T-helper 1 cell treated with Interleukin-12 subunit alpha and Interleukin-12 subunit beta and Interleukin-4 antibody, amounts not matched to agents 30 μg/mL and 1 μg/mL, for 36 hours (primary cell): ENCODE measurements at regions not wholly inside any gene's neighbourhood (a gene's known extent, or its start where the extent isn't known, plus 50 kb on each side); places are given as distances from the start of the nearest gene placed in this dataset.
A peak's percentile ranks its signal among the peaks of the same experiment; 100 is the strongest.

Source experiments
- H3K27ac Mint-ChIP-seq: one replicate; pipeline ENCODE4 v1.8.0; 2021; ENCODE audit warnings: mild to moderate bottlenecking, mixed read lengths
- H3K27me3 Mint-ChIP-seq: one replicate; pipeline ENCODE4 v1.8.0; 2021; ENCODE audit warnings: low read depth, mixed read lengths
- H3K36me3 Mint-ChIP-seq: one replicate; pipeline ENCODE4 v1.8.0; 2021; ENCODE audit warnings: low read depth, mixed read lengths
- H3K4me1 Mint-ChIP-seq: one replicate; pipeline ENCODE4 v1.8.0; 2021; ENCODE audit warnings: low read depth, mixed read lengths
- H3K4me3 Mint-ChIP-seq: one replicate; pipeline ENCODE4 v1.8.0; 2021; ENCODE audit warnings: mild to moderate bottlenecking, moderate library complexity, mixed read lengths
- H3K9me3 Mint-ChIP-seq: one replicate; pipeline ENCODE4 v1.8.0; 2021; ENCODE audit warnings: mixed read lengths

- H3K27ac Mint-ChIP-seq, result no peak overlapping the region
- H3K9me3 Mint-ChIP-seq, result peaks cover 3% of the 10 kb centered on the region
- H3K27me3 Mint-ChIP-seq, result peaks cover 5% of the 10 kb centered on the region
- no peak overlapping the region for H3K4me3 Mint-ChIP-seq
- H3K36me3 Mint-ChIP-seq, result peaks cover 4% of the 10 kb centered on the region
- H3K4me1 Mint-ChIP-seq, result peaks cover 45% of the 10 kb centered on the region
These were observed 416.6 kb upstream of the TRIB2 start for GRCh38 chr2:12300019-12300602.

- no peak overlapping the region for H3K4me3 Mint-ChIP-seq
- H3K9me3 Mint-ChIP-seq, result peaks cover 3% of the 10 kb centered on the region
- peaks cover 5% of the 10 kb centered on the region for H3K27me3 Mint-ChIP-seq
- peaks cover 4% of the 10 kb centered on the region for H3K36me3 Mint-ChIP-seq
- H3K27ac Mint-ChIP-seq, result no peak overlapping the region
- peaks cover 37% of the 10 kb centered on the region for H3K4me1 Mint-ChIP-seq
These were observed 415.8 kb upstream of the TRIB2 start for GRCh38 chr2:12300927-12301326.

GRCh38 chr2:12302140-12302539 lies 414.6 kb upstream of the TRIB2 start:
- Mint-ChIP-seq H3K36me3 (peaks cover under 1% of the 10 kb centered on the region), H3K4me1 (peaks cover 25% of the 10 kb centered on the region), H3K4me3 (no peak overlapping the region), H3K27me3 (peaks cover under 1% of the 10 kb centered on the region), H3K9me3 (no peaks in the 10 kb centered on the region), H3K27ac (peak overlapping the region; percentile 9)

- Mint-ChIP-seq H3K9me3 (no peaks in the 10 kb centered on the region), H3K36me3 (no peaks in the 10 kb centered on the region), H3K4me3 (no peak overlapping the region), H3K4me1 (peaks cover 25% of the 10 kb centered on the region), H3K27ac (no peak overlapping the region), H3K27me3 (no peaks in the 10 kb centered on the region)
These were observed 414.0 kb upstream of the TRIB2 start for GRCh38 chr2:12302691-12303090.

GRCh38 chr2:12303181-12304030 lies 413.3 kb upstream of the TRIB2 start:
- Mint-ChIP-seq H3K27me3 (no peaks in the 10 kb centered on the region), H3K9me3 (no peaks in the 10 kb centered on the region), H3K4me1 (peaks cover 25% of the 10 kb centered on the region), H3K36me3 (no peaks in the 10 kb centered on the region), H3K4me3 (peak overlapping the region; percentile 32), H3K27ac (no peak overlapping the region)

GRCh38 chr2:12304564-12305171 lies 412.1 kb upstream of the TRIB2 start:
- Mint-ChIP-seq H3K4me3 (no peak overlapping the region), H3K36me3 (no peaks in the 10 kb centered on the region), H3K4me1 (peaks cover 27% of the 10 kb centered on the region), H3K9me3 (no peaks in the 10 kb centered on the region), H3K27me3 (no peaks in the 10 kb centered on the region), H3K27ac (no peak overlapping the region)

- Mint-ChIP-seq H3K36me3 (no peaks in the 10 kb centered on the region), H3K4me3 (no peak overlapping the region), H3K27ac (no peak overlapping the region), H3K27me3 (no peaks in the 10 kb centered on the region), H3K4me1 (peaks cover 33% of the 10 kb centered on the region), H3K9me3 (no peaks in the 10 kb centered on the region)
These were observed 410.8 kb upstream of the TRIB2 start for GRCh38 chr2:12305931-12306330.

- no peak overlapping the region for H3K4me3 Mint-ChIP-seq
- H3K27ac Mint-ChIP-seq, result no peak overlapping the region
- no peaks in the 10 kb centered on the region for H3K36me3 Mint-ChIP-seq
- peaks cover 24% of the 10 kb centered on the region for H3K4me1 Mint-ChIP-seq
- H3K9me3 Mint-ChIP-seq, result no peaks in the 10 kb centered on the region
- H3K27me3 Mint-ChIP-seq, result no peaks in the 10 kb centered on the region
These were observed 406.3 kb upstream of the TRIB2 start for GRCh38 chr2:12310399-12310798.

GRCh38 chr2:12313445-12314126 lies 403.1 kb upstream of the TRIB2 start:
- H3K4me1 Mint-ChIP-seq, result peaks cover 24% of the 10 kb centered on the region
- no peaks in the 10 kb centered on the region for H3K36me3 Mint-ChIP-seq
- no peak overlapping the region for H3K4me3 Mint-ChIP-seq
- peak overlapping the region; percentile 52 for H3K27ac Mint-ChIP-seq
- no peaks in the 10 kb centered on the region for H3K9me3 Mint-ChIP-seq
- peaks cover 8% of the 10 kb centered on the region for H3K27me3 Mint-ChIP-seq

- Mint-ChIP-seq H3K27ac (no peak overlapping the region), H3K27me3 (peaks cover 15% of the 10 kb centered on the region), H3K4me3 (no peak overlapping the region), H3K9me3 (no peaks in the 10 kb centered on the region), H3K4me1 (peaks cover 22% of the 10 kb centered on the region), H3K36me3 (no peaks in the 10 kb centered on the region)
These were observed 402.5 kb upstream of the TRIB2 start for GRCh38 chr2:12314127-12314760.

GRCh38 chr2:12315224-12315623 lies 401.5 kb upstream of the TRIB2 start:
- Mint-ChIP-seq H3K4me3 (no peak overlapping the region), H3K36me3 (no peaks in the 10 kb centered on the region), H3K27ac (no peak overlapping the region), H3K27me3 (peaks cover 24% of the 10 kb centered on the region), H3K9me3 (no peaks in the 10 kb centered on the region), H3K4me1 (peaks cover 21% of the 10 kb centered on the region)

- no peaks in the 10 kb centered on the region for H3K36me3 Mint-ChIP-seq
- peaks cover 16% of the 10 kb centered on the region for H3K4me1 Mint-ChIP-seq
- no peak overlapping the region for H3K4me3 Mint-ChIP-seq
- H3K27ac Mint-ChIP-seq, result no peak overlapping the region
- no peaks in the 10 kb centered on the region for H3K9me3 Mint-ChIP-seq
- peaks cover 24% of the 10 kb centered on the region for H3K27me3 Mint-ChIP-seq
These were observed 400.3 kb upstream of the TRIB2 start for GRCh38 chr2:12316476-12316875.

- Mint-ChIP-seq H3K4me1 (peaks cover 16% of the 10 kb centered on the region), H3K9me3 (no peaks in the 10 kb centered on the region), H3K36me3 (peaks cover 2% of the 10 kb centered on the region), H3K27ac (no peak overlapping the region), H3K4me3 (no peak overlapping the region), H3K27me3 (peaks cover 28% of the 10 kb centered on the region)
These were observed 399.4 kb upstream of the TRIB2 start for GRCh38 chr2:12317286-12317685.

- no peak overlapping the region for H3K4me3 Mint-ChIP-seq
- no peaks in the 10 kb centered on the region for H3K9me3 Mint-ChIP-seq
- H3K27me3 Mint-ChIP-seq, result peaks cover 28% of the 10 kb centered on the region
- H3K4me1 Mint-ChIP-seq, result peaks cover 13% of the 10 kb centered on the region
- H3K36me3 Mint-ChIP-seq, result peaks cover 2% of the 10 kb centered on the region
- H3K27ac Mint-ChIP-seq, result no peak overlapping the region
These were observed 398.8 kb upstream of the TRIB2 start for GRCh38 chr2:12317814-12318426.
